HEK293T (cell line): ENCODE measurements at regions not wholly inside any gene's neighbourhood (a gene's known extent, or its start where the extent isn't known, plus 50 kb on each side); places are given as distances from the start of the nearest gene placed in this dataset.

ENCODE experiments used
- CTCF ChIA-PET: fragments of 350-600 bp; formaldehyde crosslinking; extraction: SDS; loops from one replicate; lab custom pipeline; 2021; ENCODE audit warnings: antibody characterized with exemption, inconsistent platforms; lab: Yijun Ruan, JAX
- POLR2A ChIA-PET: fragments of 350-600 bp; formaldehyde crosslinking; extraction: SDS; loops from one replicate; lab custom pipeline; 2020; ENCODE audit warnings: antibody characterized with exemption, inconsistent platforms; lab: Yijun Ruan, JAX
- DNase-seq: peaks from one replicate; pipeline ENCODE4 v3.0.0; 2012; ENCODE audit warnings: mixed read lengths; ENCODE audit errors: extremely low spot score
- ARNT ChIP-seq: fragments of 450-650 bp; IDR thresholded peaks from 2 replicates; pipeline ENCODE4 v1.6.1; 2017; ENCODE audit warnings: mild to moderate bottlenecking
- BHLHE40 ChIP-seq: fragments of 450-650 bp; IDR thresholded peaks from 2 replicates; pipeline ENCODE4 v1.6.1; 2016; ENCODE audit warnings: mild to moderate bottlenecking, moderate library complexity, borderline replicate concordance
- CTBP1 ChIP-seq: fragments of 450-650 bp; IDR thresholded peaks from 2 replicates; pipeline ENCODE4 v1.6.1; 2016; ENCODE audit warnings: borderline replicate concordance
- ELF4 ChIP-seq: fragments of 450-650 bp; IDR thresholded peaks from 2 replicates; pipeline ENCODE4 v1.6.1; 2017; ENCODE audit warnings: antibody characterized with exemption
- FOXA1 ChIP-seq: fragments of 450-650 bp; IDR thresholded peaks from 2 replicates; pipeline ENCODE4 v1.6.1; 2016; ENCODE audit warnings: mild to moderate bottlenecking
- FOXK2 ChIP-seq: fragments of 450-650 bp; IDR thresholded peaks from 2 replicates; pipeline ENCODE4 v1.6.1; 2016; ENCODE audit warnings: mild to moderate bottlenecking
- FOXM1 ChIP-seq: fragments of 450-650 bp; IDR thresholded peaks from 2 replicates; pipeline ENCODE4 v1.6.1; 2017; ENCODE audit warnings: mild to moderate bottlenecking, borderline replicate concordance
- HDGF ChIP-seq: fragments of 450-650 bp; IDR thresholded peaks from 2 replicates; pipeline ENCODE4 v1.6.1; 2017; ENCODE audit warnings: antibody characterized with exemption, borderline replicate concordance
- L3MBTL2 ChIP-seq: fragments of 450-650 bp; conservative IDR thresholded peaks from 2 replicates; pipeline ENCODE4 v1.6.1; 2016; ENCODE audit warnings: mild to moderate bottlenecking
- LEF1 ChIP-seq: fragments of 450-650 bp; IDR thresholded peaks from 2 replicates; pipeline ENCODE4 v1.6.1; 2017; ENCODE audit warnings: mild to moderate bottlenecking, borderline replicate concordance
- NFRKB ChIP-seq: fragments of 450-650 bp; IDR thresholded peaks from 2 replicates; pipeline ENCODE4 v1.6.1; 2016; ENCODE audit warnings: mild to moderate bottlenecking, moderate library complexity
- SP1 ChIP-seq: fragments of 450-650 bp; IDR thresholded peaks from 2 replicates; pipeline ENCODE4 v1.6.1; 2017
- SUZ12 ChIP-seq: fragments of 450-650 bp; IDR thresholded peaks from 2 replicates; pipeline ENCODE4 v1.6.1; 2016; ENCODE audit warnings: mild to moderate bottlenecking
- TARDBP ChIP-seq: fragments of 450-650 bp; IDR thresholded peaks from 2 replicates; pipeline ENCODE4 v1.6.1; 2016
- ZNF384 ChIP-seq: fragments of 450-650 bp; IDR thresholded peaks from 2 replicates; pipeline ENCODE4 v1.6.1; 2016
- TF ChIP-seq, protein P1 (sequence below): fragments of 450-650 bp; IDR thresholded peaks from 2 replicates; pipeline ENCODE4 v1.6.1; 2016

DNA sequence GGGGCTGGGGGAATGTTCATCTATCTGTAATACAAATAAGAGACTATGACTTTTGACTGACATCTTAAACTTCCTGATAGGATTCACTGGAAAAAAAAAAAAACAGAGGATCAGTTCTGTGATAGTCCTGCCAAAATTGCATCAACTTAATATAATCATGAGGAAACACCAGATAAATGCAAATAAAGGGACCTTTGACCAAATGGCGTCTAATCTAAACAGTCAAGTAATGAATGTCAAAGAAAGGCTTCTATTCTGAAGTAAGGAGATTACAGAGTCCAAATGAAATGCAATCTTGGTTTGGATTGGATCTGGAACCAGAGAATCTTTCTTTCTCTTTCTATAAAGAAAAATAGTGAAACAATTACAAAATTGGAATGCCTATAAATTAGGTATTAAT, 513.4 kb downstream of the KCNT2 start:
- no peak for DNase-seq
- POLR2A ChIA-PET = no interaction called here
- TF ChIP-seq ARNT = no peak
- no peak for TF ChIP-seq TARDBP
- no peak for TF ChIP-seq FOXK2
- no peak for TF ChIP-seq NFRKB
- TF ChIP-seq HDGF = no peak
- no peak for TF ChIP-seq FOXA1
- TF ChIP-seq LEF1 = no peak
- TF ChIP-seq, protein P1, sequence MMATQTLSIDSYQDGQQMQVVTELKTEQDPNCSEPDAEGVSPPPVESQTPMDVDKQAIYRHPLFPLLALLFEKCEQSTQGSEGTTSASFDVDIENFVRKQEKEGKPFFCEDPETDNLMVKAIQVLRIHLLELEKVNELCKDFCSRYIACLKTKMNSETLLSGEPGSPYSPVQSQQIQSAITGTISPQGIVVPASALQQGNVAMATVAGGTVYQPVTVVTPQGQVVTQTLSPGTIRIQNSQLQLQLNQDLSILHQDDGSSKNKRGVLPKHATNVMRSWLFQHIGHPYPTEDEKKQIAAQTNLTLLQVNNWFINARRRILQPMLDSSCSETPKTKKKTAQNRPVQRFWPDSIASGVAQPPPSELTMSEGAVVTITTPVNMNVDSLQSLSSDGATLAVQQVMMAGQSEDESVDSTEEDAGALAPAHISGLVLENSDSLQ = no peak
- TF ChIP-seq FOXM1 = no peak
- no peak for TF ChIP-seq SUZ12
- no peak for TF ChIP-seq ZNF384
- TF ChIP-seq BHLHE40 = no peak
- no peak for TF ChIP-seq ELF4
- TF ChIP-seq CTBP1 = no peak
- TF ChIP-seq SP1 = no peak
- TF ChIP-seq L3MBTL2 = no peak
- CTCF ChIA-PET = no interaction called here

DNA sequence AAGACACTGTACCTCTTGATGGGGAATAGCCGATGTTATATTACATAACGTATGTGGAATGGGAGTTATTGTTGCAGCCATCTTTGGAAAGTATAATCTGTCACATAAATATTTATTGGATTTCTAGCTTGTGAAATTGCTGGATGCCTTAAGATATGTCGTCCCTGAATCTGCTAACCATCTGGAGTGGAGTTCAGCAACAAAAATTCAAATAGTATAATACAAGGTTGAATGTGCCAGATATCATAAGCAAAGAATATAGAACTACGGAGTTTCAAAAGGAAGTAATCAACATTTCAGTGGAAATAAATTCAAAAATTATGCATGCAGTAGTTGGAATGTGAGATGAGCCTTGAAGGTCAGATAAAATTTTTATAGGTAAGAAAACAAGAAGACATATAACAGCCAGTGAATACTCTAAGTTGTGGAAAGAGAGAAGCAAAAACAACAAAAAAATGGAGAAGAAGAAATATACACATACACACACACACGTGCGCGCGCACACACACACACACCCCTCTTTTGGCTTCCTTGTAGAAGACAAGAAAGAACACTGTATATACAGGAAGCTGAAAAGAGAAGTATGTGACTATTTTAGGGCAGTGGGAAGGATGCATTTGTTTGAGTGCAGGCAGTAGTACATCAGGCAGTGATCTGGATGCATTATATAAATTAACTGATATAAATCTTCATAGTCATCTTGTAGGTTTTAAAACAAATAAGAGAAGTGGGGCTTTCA, 516.7 kb downstream of the KCNT2 start:
- TF ChIP-seq ZNF384 (no peak), NFRKB (no peak)

DNA sequence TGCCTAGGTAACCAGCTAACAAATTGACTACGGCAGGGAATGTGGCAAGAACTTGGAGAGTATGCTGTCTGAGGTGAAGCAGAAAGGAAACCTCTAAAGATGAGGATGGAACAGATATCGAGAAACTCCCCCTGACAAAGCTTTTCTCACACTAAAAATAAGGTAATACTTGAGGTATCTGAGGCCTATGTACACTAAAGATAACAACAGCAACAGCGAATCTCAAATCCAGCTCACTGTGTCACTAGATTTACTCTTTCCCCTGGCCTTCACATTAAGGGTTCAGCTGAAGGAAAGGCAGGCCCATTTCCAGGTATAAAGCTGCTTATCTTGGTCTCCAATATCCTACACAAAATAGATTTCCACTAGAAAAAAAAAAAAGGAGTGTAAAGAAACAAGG, 518.0 kb downstream of the KCNT2 start:
- no peak for TF ChIP-seq L3MBTL2
- no peak for TF ChIP-seq LEF1
- TF ChIP-seq, protein P1 = no peak
- TF ChIP-seq TARDBP = no peak
- TF ChIP-seq ELF4 = no peak
- no peak for TF ChIP-seq FOXK2
- no peak for TF ChIP-seq NFRKB
- TF ChIP-seq FOXA1 = no peak
- no peak for TF ChIP-seq SUZ12
- no peak for TF ChIP-seq ARNT
- TF ChIP-seq SP1 = no peak
- no peak for TF ChIP-seq HDGF
- TF ChIP-seq FOXM1 = no peak
- no peak for TF ChIP-seq BHLHE40
- TF ChIP-seq ZNF384 = no peak
- no peak for TF ChIP-seq CTBP1
- no peak for DNase-seq
- ChIA-PET POLR2A (no interaction called here), CTCF (interaction anchor here (0.6 kb wide), 1 partner anchor 397 kb away, joined by 3 read pairs; no protein-coding TSS in a partner anchor)

More for the DNA sequence above, 516.7 kb downstream of the KCNT2 start:
- DNase-seq = no peak
- POLR2A ChIA-PET = no interaction called here
- CTCF ChIA-PET = no interaction called here

DNA sequence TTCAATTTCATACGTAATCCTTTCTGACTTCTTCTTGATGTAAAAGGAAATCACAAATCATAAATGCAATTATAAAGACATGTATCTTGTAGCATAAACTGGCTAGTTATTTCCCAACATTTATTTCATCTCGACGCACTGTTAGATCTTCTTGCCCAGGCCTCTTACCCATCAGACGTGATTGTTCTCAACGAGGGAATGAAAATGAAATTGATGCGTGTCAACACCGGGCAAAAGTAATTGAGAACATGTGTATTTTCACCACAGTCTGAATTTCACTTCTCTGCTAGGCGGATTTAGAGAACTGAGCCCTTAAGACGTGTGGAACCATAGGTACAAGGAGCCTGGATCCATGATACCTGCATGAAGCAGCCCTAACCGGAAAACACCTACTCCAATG, 519.7 kb downstream of the KCNT2 start:
- TF ChIP-seq LEF1 (no peak), SUZ12 (no peak), FOXK2 (no peak), FOXM1 (no peak), SP1 (no peak), ARNT (no peak), ELF4 (no peak), FOXA1 (no peak), BHLHE40 (no peak), HDGF (no peak), CTBP1 (no peak), L3MBTL2 (no peak), ZNF384 (no peak), NFRKB (no peak)
- TF ChIP-seq, protein P1 = no peak
- ChIA-PET CTCF (no interaction called here), POLR2A (no interaction called here)
- DNase-seq = no peak

DNA sequence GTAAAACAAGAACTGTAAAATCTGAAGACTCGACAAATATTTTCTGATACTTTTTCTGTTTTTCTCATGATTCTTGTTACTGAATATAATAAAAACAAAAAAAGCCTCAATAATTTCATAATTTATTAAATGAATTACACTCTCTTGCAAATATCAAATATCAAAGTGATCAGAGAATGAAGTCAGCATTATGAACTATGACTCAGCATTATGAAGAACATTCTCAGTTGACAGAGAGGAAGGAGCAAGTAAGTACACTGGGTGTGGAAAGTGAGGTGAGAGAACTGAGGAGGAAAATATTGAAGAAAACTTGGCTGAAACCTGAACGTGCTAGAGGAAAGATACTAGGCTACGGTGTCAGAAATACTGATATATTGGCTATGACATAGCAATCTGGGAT, 529.5 kb downstream of the KCNT2 start:
- TF ChIP-seq BHLHE40 (no peak), SP1 (no peak), ELF4 (no peak), HDGF (no peak), CTBP1 (no peak), ZNF384 (no peak), TARDBP (no peak), LEF1 (no peak), L3MBTL2 (no peak), FOXA1 (no peak), NFRKB (no peak)
- TF ChIP-seq, protein P1 = no peak
- no peak for DNase-seq
- CTCF ChIA-PET = no interaction called here
- POLR2A ChIA-PET = no interaction called here

DNA sequence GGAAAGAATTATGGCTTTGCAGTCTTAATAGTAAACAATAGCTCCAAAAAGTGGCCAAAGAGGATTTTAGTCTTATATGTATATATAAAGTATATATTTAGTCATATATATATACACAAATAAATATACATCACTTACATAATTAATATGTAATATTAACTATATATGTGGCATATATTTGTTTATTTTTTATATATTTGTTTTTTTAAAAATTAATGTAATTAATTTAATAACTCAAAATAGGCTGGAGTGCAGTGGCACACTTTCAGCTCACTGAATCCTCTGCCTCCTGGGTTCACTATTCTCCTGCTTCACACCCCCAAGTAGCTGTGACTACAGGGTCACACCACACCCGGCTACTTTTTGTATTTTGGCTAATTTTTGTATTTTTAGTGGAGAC, 532.6 kb downstream of the KCNT2 start:
- no peak for TF ChIP-seq NFRKB
- TF ChIP-seq FOXM1 = no peak
- no peak for TF ChIP-seq SUZ12
- no peak for TF ChIP-seq ARNT
- TF ChIP-seq FOXA1 = no peak
- no peak for TF ChIP-seq TARDBP
- no peak for TF ChIP-seq SP1
- CTCF ChIA-PET = no interaction called here
- no peak for DNase-seq

More for the DNA sequence above, 532.6 kb downstream of the KCNT2 start:
- POLR2A ChIA-PET = no interaction called here
